Uterus (tissue), 3 donors: ENCODE measurements at regions not wholly inside any gene's neighbourhood (a gene's known extent, or its start where the extent isn't known, plus 50 kb on each side); places are given as distances from the start of the nearest gene placed in this dataset.

ENCODE experiments used
- DNase-seq, 2 donors: peaks; one replicate each; pipeline ENCODE4 v3.0.0-alpha.2; 2019 to 2020
- H3K27ac ChIP-seq, 2 donors: fragments of 200-600 bp; sonication (generic); 1 replicate in 1 of 2; 2 replicates in 1 of 2; pipeline ENCODE4 v1.5.1; 2016 to 2018
- H3K27me3 ChIP-seq, 2 donors: fragments of 200-600 bp; sonication (generic); one replicate each; pipeline ENCODE4 v1.5.1; 2018 to 2019; ENCODE audit warnings: control low read depth in 1 of 2
- H3K36me3 ChIP-seq, 2 donors: fragments of 200-600 bp; sonication (generic); one replicate each; pipeline ENCODE4 v1.5.1; 2019; ENCODE audit warnings: control low read depth in 1 of 2
- H3K4me1 ChIP-seq, 2 donors: fragments of 200-600 bp; sonication (generic); one replicate each; pipeline ENCODE4 v1.5.1; 2018 to 2019; ENCODE audit warnings: control low read depth in 1 of 2
- H3K4me3 ChIP-seq, 2 donors: fragments of 200-600 bp; sonication (generic); 1 replicate in 1 of 2; 2 replicates in 1 of 2; pipeline ENCODE4 v1.5.1; 2018 to 2019; ENCODE audit warnings: mild to moderate bottlenecking in 1 of 2
- H3K9me3 ChIP-seq, 2 donors: fragments of 200-600 bp; sonication (generic); one replicate each; pipeline ENCODE4 v1.5.1; 2019; ENCODE audit warnings: control low read depth in 1 of 2
- POLR2A ChIP-seq, 2 donors: fragments of 450-650 bp; IDR thresholded peaks; one replicate each; pipeline ENCODE4 v1.6.1; 2016; ENCODE audit warnings: antibody characterized with exemption in 2 of 2, mild to moderate bottlenecking in 1 of 2, moderate library complexity in 1 of 2
- intact Hi-C: fragments of 100-400 bp; cut with DNase I; formaldehyde crosslinking; loops from one replicate; pipeline ENCODE4 v1.15.1; 2023; ENCODE audit warnings: low total_unique reads
- TF ChIP-seq, protein P1 (sequence below), 4 experiments: fragments of 200-600 bp in 2 of 4; fragments of 450-650 bp in 2 of 4; sonication (generic) in 2 of 4; IDR thresholded peaks; one replicate each; pipeline ENCODE4 v1.5.1; 2016 to 2019; ENCODE audit warnings: antibody characterized with exemption in 4 of 4, mild to moderate bottlenecking in 2 of 4, moderate library complexity in 1 of 4
- donor health status: DM: yes; HTN: yes; CAD: no.

DNA sequence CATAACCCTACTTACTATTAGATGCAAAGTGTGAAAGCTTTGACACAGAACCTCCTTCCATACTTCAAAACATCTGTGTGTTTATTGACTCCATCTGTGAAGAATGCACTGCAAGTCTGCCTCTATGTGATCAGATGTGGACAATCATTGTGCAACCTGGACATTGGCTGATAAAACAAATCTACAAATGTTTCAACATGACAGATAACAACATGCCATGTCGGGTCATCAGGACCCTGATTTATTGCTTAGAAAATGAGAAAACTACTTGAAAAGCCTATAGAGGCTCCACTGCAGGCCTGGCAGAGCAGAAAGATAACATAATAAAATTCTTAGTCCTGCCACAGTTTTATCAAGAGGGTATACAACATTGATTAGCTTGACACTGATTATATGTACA is 1286.4 kb downstream of the GRIK2 start:
- Histone ChIP-seq H3K27ac (no peak overlapping the region), H3K36me3 (no peaks in the 10 kb centered on the region), H3K27me3 (no peaks in the 10 kb centered on the region), H3K9me3 (no peaks in the 10 kb centered on the region), H3K4me3 (no peak overlapping the region), H3K4me1 (no peaks in the 10 kb centered on the region)
- no peak for TF ChIP-seq POLR2A (IDR thresholded peaks at IDR 0.05)
- TF ChIP-seq, protein P1, sequence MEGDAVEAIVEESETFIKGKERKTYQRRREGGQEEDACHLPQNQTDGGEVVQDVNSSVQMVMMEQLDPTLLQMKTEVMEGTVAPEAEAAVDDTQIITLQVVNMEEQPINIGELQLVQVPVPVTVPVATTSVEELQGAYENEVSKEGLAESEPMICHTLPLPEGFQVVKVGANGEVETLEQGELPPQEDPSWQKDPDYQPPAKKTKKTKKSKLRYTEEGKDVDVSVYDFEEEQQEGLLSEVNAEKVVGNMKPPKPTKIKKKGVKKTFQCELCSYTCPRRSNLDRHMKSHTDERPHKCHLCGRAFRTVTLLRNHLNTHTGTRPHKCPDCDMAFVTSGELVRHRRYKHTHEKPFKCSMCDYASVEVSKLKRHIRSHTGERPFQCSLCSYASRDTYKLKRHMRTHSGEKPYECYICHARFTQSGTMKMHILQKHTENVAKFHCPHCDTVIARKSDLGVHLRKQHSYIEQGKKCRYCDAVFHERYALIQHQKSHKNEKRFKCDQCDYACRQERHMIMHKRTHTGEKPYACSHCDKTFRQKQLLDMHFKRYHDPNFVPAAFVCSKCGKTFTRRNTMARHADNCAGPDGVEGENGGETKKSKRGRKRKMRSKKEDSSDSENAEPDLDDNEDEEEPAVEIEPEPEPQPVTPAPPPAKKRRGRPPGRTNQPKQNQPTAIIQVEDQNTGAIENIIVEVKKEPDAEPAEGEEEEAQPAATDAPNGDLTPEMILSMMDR (IDR thresholded peaks at IDR 0.05) = no peak
- intact Hi-C loops = no loop called here
- no peak for DNase-seq

DNA sequence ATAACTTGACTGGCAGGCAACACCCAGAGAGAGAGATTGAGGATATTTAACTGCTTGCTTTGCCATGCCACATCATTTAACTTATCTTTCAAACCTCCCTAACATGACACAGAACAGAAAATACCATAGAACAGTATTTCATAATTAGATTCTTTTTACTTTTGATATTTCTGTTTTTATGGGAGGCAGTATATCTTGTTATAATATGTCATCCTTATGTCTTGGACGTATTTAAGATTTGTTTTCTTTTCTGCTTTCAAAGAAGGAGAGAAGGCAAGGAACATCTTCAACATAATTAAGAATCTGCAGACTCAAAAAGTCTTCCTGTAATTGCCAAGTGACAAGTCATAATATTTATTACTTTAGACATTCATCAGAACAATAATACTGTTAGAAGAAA is 1283.7 kb downstream of the GRIK2 start:
- H3K36me3 ChIP-seq = no peaks in the 10 kb centered on the region
- H3K27ac ChIP-seq = no peak overlapping the region
- intact Hi-C loops = no loop called here
- no peak for TF ChIP-seq POLR2A (IDR thresholded peaks at IDR 0.05)
- TF ChIP-seq, protein P1 (IDR thresholded peaks at IDR 0.05) = no peak
- H3K27me3 ChIP-seq = no peaks in the 10 kb centered on the region
- H3K4me3 ChIP-seq = no peak overlapping the region
- no peak for DNase-seq
- H3K9me3 ChIP-seq = no peaks in the 10 kb centered on the region
- H3K4me1 ChIP-seq = no peaks in the 10 kb centered on the region

DNA sequence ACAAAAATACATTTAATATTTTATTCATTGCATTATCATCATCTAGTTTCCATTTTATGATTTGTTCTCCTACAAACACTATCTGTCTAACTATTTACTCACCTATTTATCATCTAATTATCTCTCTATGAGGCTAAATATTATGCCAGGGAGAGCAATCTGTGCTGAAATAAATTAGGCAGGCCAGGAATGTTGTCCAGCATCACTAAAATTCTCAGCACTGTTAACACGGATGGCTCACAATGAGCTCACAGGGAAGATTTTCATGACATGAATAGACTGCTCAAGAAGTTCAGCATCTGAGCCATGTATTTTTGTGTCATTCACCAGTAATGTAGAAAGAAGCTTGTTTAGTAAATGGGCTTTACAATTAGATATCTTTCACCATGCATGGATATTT is 1277.2 kb downstream of the GRIK2 start:
- Histone ChIP-seq H3K4me3 (no peak overlapping the region), H3K27ac (no peak overlapping the region), H3K4me1 (no peaks in the 10 kb centered on the region), H3K36me3 (no peaks in the 10 kb centered on the region), H3K27me3 (no peaks in the 10 kb centered on the region), H3K9me3 (no peaks in the 10 kb centered on the region)
- intact Hi-C loops = no loop called here
- DNase-seq = no peak
- TF ChIP-seq POLR2A (IDR thresholded peaks at IDR 0.05) = no peak
- TF ChIP-seq, protein P1 (IDR thresholded peaks at IDR 0.05) = no peak

DNA sequence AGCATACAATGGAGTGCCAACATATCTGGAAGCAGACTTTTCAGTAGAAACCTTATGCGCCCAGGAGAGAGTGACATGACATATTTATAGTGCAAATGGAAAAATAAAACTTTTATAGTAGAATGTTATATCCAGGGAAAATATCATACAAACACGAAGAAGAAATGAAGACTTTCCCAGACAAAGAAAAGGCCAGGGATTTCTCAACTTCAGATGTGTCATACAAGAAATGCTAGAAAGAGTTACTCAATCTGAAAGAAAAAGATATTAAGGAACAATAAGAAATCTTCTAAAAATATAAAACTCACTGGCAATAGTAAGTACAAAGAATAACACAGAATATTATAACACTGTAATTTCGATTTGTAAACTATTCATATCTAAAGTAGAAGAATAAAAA is 1269.3 kb downstream of the GRIK2 start:
- Histone ChIP-seq H3K36me3 (no peaks in the 10 kb centered on the region), H3K27ac (no peak overlapping the region), H3K9me3 (no peaks in the 10 kb centered on the region), H3K27me3 (no peaks in the 10 kb centered on the region), H3K4me1 (no peaks in the 10 kb centered on the region), H3K4me3 (no peak overlapping the region)
- TF ChIP-seq, protein P1 (IDR thresholded peaks at IDR 0.05) = no peak
- TF ChIP-seq POLR2A (IDR thresholded peaks at IDR 0.05) = no peak
- no peak for DNase-seq
- intact Hi-C loops = no loop called here

DNA sequence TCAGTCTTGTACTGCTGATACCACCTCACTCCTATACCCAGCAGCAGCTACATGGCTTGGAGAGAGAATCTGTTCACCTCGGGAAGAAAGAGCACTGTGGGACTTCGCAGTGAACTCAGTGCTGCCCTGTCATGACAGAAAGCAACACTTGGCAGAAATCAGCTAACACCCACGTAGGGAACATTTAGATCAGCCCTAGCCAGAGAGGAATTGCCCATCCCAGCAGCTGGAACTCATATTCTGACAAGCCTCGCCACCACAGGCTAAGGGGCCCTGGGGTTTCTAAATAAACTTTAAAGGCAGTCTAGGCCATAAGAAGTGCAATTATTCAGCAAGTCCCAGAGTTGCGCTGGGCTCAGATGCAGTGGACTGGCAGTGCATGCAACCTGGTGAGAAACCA is 1266.8 kb downstream of the GRIK2 start:
- no peak for DNase-seq
- no peak for TF ChIP-seq POLR2A (IDR thresholded peaks at IDR 0.05)
- TF ChIP-seq, protein P1 (IDR thresholded peaks at IDR 0.05) = no peak
- H3K27me3 ChIP-seq = no peaks in the 10 kb centered on the region
- no peak overlapping the region for H3K4me3 ChIP-seq
- no peak overlapping the region for H3K27ac ChIP-seq
- no peaks in the 10 kb centered on the region for H3K36me3 ChIP-seq
- intact Hi-C loops = no loop called here
- no peaks in the 10 kb centered on the region for H3K9me3 ChIP-seq
- no peaks in the 10 kb centered on the region for H3K4me1 ChIP-seq
